ENCODE measurements at regions not wholly inside any gene's neighbourhood (a gene's known extent, or its start where the extent isn't known, plus 50 kb on each side); places are given as distances from the start of the nearest gene placed in this dataset.
"Not testable (repeated sequence)": the region's sequence is repeated elsewhere in the genome, so short reads cannot be mapped to it uniquely, and the experiment has no call there.

- H3K27me3 ChIP-seq (ENCODE audit: low read depth); H3K4me3 ChIP-seq; H3K27ac ChIP-seq; H3K36me3 ChIP-seq; H3K9me3 ChIP-seq; ATAC-seq; H3K4me1 ChIP-seq; DNase-seq; intact Hi-C loops (cut with DNase I): not testable (repeated sequence)
These were observed 82.7 kb downstream of the TFRC start for GRCh38 chr3:195999176-195999575.

DNA sequence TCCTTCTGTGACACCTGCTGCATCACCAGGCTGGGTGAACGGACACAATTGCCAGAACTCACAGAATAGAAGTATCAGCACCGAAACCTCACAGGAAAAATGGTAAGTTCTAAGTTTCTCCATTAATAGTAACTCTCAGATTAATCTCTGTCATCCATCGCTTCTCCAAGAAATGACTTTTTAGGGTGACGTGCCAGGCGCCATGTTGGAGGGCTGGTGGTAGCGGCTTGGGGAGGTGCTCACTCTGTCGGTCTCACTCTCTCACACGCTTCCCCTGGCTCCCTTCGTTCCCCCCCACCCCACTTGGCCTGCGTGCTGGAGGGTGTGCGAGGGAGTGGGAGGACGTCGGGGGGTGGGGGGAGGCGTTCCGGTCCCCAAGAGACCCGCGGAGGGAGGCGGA is 85.6 kb downstream of the TFRC start:
- DNase-seq; H3K27ac ChIP-seq; H3K4me3 ChIP-seq; H3K36me3 ChIP-seq; intact Hi-C loops (cut with DNase I); ATAC-seq; H3K27me3 ChIP-seq (ENCODE audit: low read depth); H3K4me1 ChIP-seq; H3K9me3 ChIP-seq: not testable (repeated sequence)

DNA sequence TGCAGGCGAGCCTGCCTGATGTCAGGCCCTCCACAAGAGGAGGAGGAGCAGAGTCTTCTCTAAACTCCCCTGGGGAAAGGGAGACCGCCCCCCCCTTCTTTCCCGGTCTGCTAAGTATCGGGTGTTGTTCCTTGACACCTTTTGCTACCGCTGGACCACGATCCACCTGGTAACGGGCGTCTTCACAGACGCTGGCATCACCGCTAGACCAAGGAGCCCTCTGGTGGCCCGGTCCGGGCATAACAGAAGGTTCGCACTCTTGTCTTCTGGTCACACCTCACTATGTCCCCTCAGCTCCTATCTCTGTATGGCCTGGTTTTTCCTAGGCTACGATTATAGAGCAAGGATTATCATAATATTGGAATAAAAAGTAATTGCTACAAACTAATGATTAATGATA is 86.0 kb upstream of the TNK2 start:
- H3K9me3 ChIP-seq; H3K27me3 ChIP-seq (ENCODE audit: low read depth); H3K4me3 ChIP-seq; H3K36me3 ChIP-seq; ATAC-seq; intact Hi-C loops (cut with DNase I); H3K27ac ChIP-seq; H3K4me1 ChIP-seq: not testable (repeated sequence)
- DNase-seq = peak; percentile 68

GRCh38 chr3:195993671-195994070 is 85.3 kb upstream of the TNK2 start:
- H3K27ac ChIP-seq; intact Hi-C loops (cut with DNase I); DNase-seq; H3K27me3 ChIP-seq (ENCODE audit: low read depth); H3K36me3 ChIP-seq; H3K4me3 ChIP-seq; ATAC-seq; H3K9me3 ChIP-seq; H3K4me1 ChIP-seq: not testable (repeated sequence)

DNA sequence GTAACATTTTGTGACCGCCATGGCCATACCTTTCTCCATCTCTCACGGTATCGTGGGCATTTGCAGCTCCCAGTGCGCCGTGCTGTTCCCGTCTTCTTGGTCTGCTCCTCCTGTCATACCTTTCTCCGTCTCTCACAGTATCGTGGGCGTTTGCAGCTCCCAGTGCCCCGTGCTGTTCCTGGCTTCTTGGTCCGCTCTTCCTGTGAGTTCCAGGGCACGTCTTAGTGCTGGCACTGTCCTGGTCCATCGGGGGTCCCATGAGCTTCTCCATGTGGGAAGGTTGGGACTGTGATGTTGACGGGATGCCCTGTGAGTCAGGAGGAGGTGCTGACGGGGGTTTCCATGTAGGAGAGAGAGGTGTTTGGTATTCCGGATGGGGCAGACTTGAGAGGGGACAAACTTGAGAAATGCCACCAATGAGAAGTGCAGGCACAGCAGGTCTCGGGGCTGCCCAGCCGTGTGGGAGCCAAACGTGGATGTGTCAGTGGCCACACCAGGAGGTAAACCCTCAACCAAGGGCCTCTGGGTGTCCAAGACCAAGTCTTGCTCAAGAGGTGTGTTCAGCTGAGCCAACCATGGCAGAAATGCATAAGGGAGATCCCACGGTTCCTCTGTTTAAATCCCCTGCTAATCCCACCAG is 84.7 kb upstream of the TNK2 start:
- not testable (repeated sequence) for ATAC-seq; DNase-seq; H3K27me3 ChIP-seq (ENCODE audit: low read depth)

GRCh38 chr3:195991986-195992385 is 83.6 kb upstream of the TNK2 start:
- H3K27me3 ChIP-seq (ENCODE audit: low read depth); H3K4me1 ChIP-seq; intact Hi-C loops (cut with DNase I); H3K4me3 ChIP-seq; H3K27ac ChIP-seq; H3K9me3 ChIP-seq; H3K36me3 ChIP-seq; DNase-seq; ATAC-seq: not testable (repeated sequence)

More for the DNA sequence above, 84.7 kb upstream of the TNK2 start:
- H3K27ac ChIP-seq; H3K36me3 ChIP-seq; intact Hi-C loops (cut with DNase I); H3K4me1 ChIP-seq; H3K4me3 ChIP-seq; H3K9me3 ChIP-seq: not testable (repeated sequence)

GRCh38 chr3:195991243-195991642 is 82.9 kb upstream of the TNK2 start:
- H3K27ac ChIP-seq; DNase-seq; H3K4me3 ChIP-seq; H3K27me3 ChIP-seq (ENCODE audit: low read depth); H3K4me1 ChIP-seq; intact Hi-C loops (cut with DNase I); H3K36me3 ChIP-seq; ATAC-seq; H3K9me3 ChIP-seq: not testable (repeated sequence)

- H3K4me1 ChIP-seq; ATAC-seq; H3K27me3 ChIP-seq (ENCODE audit: low read depth); H3K9me3 ChIP-seq; DNase-seq; intact Hi-C loops (cut with DNase I); H3K36me3 ChIP-seq: not testable (repeated sequence)
- Histone ChIP-seq H3K27ac (peak overlapping the region; percentile 86), H3K4me3 (peak overlapping the region; percentile 76)
These were observed 82.5 kb upstream of the TNK2 start for GRCh38 chr3:195990841-195991174.

DNA sequence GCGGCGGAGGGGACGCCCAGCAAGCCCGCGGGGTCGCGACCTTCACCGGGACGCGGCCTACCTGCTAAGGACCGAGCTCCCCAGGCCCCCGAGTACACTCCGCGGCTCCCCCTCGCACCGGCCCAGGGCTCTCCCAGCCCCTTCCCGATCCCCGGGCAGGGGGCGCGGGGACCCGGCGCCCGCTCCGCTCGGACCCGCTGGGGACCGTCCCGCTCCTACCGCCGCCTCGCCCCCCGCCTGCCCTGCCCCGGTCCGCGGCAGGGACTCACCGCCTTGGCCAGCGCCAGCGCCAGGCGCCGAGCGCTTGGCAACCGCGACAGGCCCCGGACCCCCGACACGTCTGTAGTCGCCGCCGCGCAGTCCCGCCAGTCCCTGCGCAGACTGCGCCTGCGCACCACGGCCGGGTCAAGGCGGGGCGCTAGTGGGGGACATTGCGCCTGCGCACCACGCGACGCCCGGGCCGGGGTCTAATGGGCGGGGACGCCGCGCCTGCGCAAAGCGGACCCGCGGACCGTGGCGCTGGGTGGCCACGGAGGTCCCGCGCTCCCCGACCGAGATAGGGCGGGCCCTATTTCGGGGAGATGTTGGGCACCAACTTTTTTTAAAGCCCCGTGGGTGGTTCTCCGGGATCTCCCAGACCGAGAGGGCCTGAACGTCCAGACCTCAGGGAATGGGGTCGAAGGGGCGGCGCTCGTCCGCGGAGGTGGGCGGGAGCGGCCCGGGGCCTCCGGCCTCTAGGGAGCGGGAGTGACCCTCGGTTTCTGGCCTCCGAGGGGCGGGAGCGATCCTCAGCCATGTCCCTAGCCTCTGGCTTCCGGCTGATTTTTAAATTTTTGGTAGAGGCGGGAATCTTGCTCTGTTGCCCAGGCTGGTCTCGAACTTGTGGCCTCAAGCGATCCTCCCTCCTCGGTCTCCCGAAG is 81.8 kb upstream of the TNK2 start:
- H3K36me3 ChIP-seq; intact Hi-C loops (cut with DNase I); H3K4me1 ChIP-seq; H3K27me3 ChIP-seq (ENCODE audit: low read depth); H3K9me3 ChIP-seq: not testable (repeated sequence)
- Histone ChIP-seq H3K4me3 (peak overlapping the region; percentile 76), H3K27ac (peak overlapping the region; percentile 86)
- ATAC-seq (peak; percentile 98), DNase-seq (peak; percentile 95)

- H3K4me1 ChIP-seq; H3K9me3 ChIP-seq; intact Hi-C loops (cut with DNase I); H3K36me3 ChIP-seq; H3K27me3 ChIP-seq (ENCODE audit: low read depth): not testable (repeated sequence)
- peak overlapping the region; percentile 86 for H3K27ac ChIP-seq
- H3K4me3 ChIP-seq = peak overlapping the region; percentile 76
- DNase-seq (peak; percentile 76), ATAC-seq (peak; percentile 88 to 90)
These were observed 81.0 kb upstream of the TNK2 start for GRCh38 chr3:195989197-195989920.

GRCh38 chr3:195988764-195989163 is 80.4 kb upstream of the TNK2 start:
- H3K27me3 ChIP-seq (ENCODE audit: low read depth); ATAC-seq; H3K4me1 ChIP-seq; H3K9me3 ChIP-seq; DNase-seq; H3K27ac ChIP-seq; H3K36me3 ChIP-seq; intact Hi-C loops (cut with DNase I): not testable (repeated sequence)
- H3K4me3 ChIP-seq = peak overlapping the region; percentile 8

- H3K4me3 ChIP-seq; ATAC-seq; DNase-seq; H3K27ac ChIP-seq; H3K9me3 ChIP-seq; H3K4me1 ChIP-seq; intact Hi-C loops (cut with DNase I); H3K27me3 ChIP-seq (ENCODE audit: low read depth): not testable (repeated sequence)
- peaks cover 11% of the 10 kb centered on the region for H3K36me3 ChIP-seq
These were observed 78.7 kb upstream of the TNK2 start for GRCh38 chr3:195987001-195987400.

DNA sequence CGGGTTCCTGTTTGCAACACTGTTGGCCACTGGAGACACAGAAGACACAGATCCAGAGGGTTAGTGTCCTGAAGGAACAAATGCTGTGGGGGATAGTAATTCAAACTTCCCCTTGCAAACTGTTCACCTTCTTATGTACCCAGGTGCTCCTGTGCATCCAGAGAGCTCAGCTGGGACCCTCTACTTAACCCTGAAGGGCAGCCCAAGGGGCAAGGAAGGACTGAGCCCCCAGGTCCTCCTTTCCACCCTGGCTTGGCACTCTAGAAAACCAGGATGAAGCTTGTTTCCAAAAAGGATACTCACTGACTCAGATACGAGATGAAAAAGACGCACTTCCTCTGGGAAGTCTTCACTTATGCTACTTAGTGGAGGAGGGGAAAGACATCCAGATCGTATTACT is 78.2 kb upstream of the TNK2 start:
- H3K4me3 ChIP-seq; H3K27me3 ChIP-seq (ENCODE audit: low read depth); H3K27ac ChIP-seq; DNase-seq; H3K4me1 ChIP-seq; H3K9me3 ChIP-seq; intact Hi-C loops (cut with DNase I); ATAC-seq: not testable (repeated sequence)
- H3K36me3 ChIP-seq = peaks cover 15% of the 10 kb centered on the region
